ENCODE measurements at regions not wholly inside any gene's neighbourhood (a gene's known extent, or its start where the extent isn't known, plus 50 kb on each side); places are given as distances from the start of the nearest gene placed in this dataset.

DNA sequence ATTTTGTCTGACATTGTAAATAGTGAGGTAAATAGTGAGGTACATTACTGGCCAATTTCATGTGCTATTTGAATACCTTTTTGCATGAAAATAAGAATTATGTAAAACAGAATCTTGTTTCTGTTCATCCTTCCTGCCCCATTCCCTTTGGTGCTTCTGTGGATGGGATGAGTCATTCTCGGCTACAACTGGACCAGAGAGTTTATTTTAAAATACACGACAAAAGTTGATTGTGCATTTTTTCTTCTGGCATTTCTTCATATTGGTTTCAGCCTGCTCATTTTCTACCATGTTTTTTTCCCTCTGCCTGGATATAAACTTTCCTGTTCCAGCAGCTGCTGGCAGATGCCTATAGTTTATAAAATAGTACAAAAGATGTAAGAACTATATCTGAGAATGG lies 107.5 kb downstream of the CYSLTR2 start:
- H2AFZ ChIP-seq (ENCODE audit: low read length), result no peak overlapping the region
- H3K4me2 ChIP-seq (ENCODE audit: insufficient read depth, low read length, poor library complexity, severe bottlenecking), result no peak overlapping the region
- H3K36me3 ChIP-seq (replicated peaks in 1 of 2; ENCODE audit: control insufficient read depth in 2 of 2, insufficient read depth in 2 of 2, low read length in 2 of 2), result no peaks in the 10 kb centered on the region
- no peak overlapping the region for H4K8ac ChIP-seq (ENCODE audit: low read depth, low read length)
- no peak overlapping the region for H3K4me3 ChIP-seq (ENCODE audit: low read length in 2 of 2)
- no CpG with 5 or more reads among the region's 2 CpGs for WGBS, 2 donors (ENCODE audit: extremely low coverage in 2 of 2, insufficient read length in 2 of 2, insufficient replicate concordance in 1 of 2)
- no peak overlapping the region for H3K14ac ChIP-seq (ENCODE audit: low read length)
- no peak overlapping the region for H3K18ac ChIP-seq (ENCODE audit: low read length)
- no peak overlapping the region for H2BK15ac ChIP-seq (ENCODE audit: low read length)
- no peak overlapping the region for H2BK12ac ChIP-seq (ENCODE audit: low read length)
- peaks cover 2 to 3% of the 10 kb centered on the region in 2 donors for H3K9me3 ChIP-seq (replicated peaks in 1 of 2; ENCODE audit: control insufficient read depth in 2 of 2, insufficient read depth in 1 of 2, low read depth in 1 of 2, low read length in 2 of 2)
- H2BK120ac ChIP-seq (ENCODE audit: low read depth, low read length), result no peak overlapping the region
- H3K4me1 ChIP-seq (ENCODE audit: control insufficient read depth in 2 of 2, insufficient read depth in 1 of 2, low read depth in 1 of 2, low read length in 2 of 2), result no peaks in the 10 kb centered on the region
- H2AK5ac ChIP-seq (ENCODE audit: low read depth, low read length), result no peak overlapping the region
- no peaks in the 10 kb centered on the region for H3K79me1 ChIP-seq (ENCODE audit: low read depth, low read length)
- H3K27ac ChIP-seq (replicated peaks; ENCODE audit: low read length), result no peak overlapping the region
- no peak overlapping the region for H2BK5ac ChIP-seq (ENCODE audit: low read length)
- no peaks in the 10 kb centered on the region for H3K27me3 ChIP-seq (ENCODE audit: control insufficient read depth in 3 of 3, insufficient read depth in 3 of 3, low read depth in 1 of 3, low read length in 3 of 3)
- H3K23ac ChIP-seq (ENCODE audit: low read depth, low read length, poor library complexity), result no peak overlapping the region
- no peak for DNase-seq (ENCODE audit: low spot score)
- no peak overlapping the region for H4K91ac ChIP-seq (ENCODE audit: low read depth, low read length, poor library complexity)
- no peak overlapping the region for H3K4ac ChIP-seq (ENCODE audit: low read length)
- no peak overlapping the region for H3K9ac ChIP-seq (ENCODE audit: low read depth, low read length, poor library complexity)

GRCh38 chr13:48769107-48769704 lies 115.5 kb downstream of the CYSLTR2 start:
- Histone ChIP-seq H3K4ac (ENCODE audit: low read length) (no peak overlapping the region), H4K91ac (ENCODE audit: low read depth, low read length, poor library complexity) (no peak overlapping the region), H2BK12ac (ENCODE audit: low read length) (no peak overlapping the region), H3K27me3 (ENCODE audit: control insufficient read depth in 3 of 3, insufficient read depth in 3 of 3, low read depth in 1 of 3, low read length in 3 of 3) (no peaks in the 10 kb centered on the region), H3K14ac (ENCODE audit: low read length) (no peak overlapping the region), H3K4me2 (ENCODE audit: insufficient read depth, low read length, poor library complexity, severe bottlenecking) (no peak overlapping the region), H2BK5ac (ENCODE audit: low read length) (no peak overlapping the region), H2AFZ (ENCODE audit: low read length) (peak overlapping the region; percentile 30), H2AK5ac (ENCODE audit: low read depth, low read length) (no peak overlapping the region), H3K79me1 (ENCODE audit: low read depth, low read length) (no peaks in the 10 kb centered on the region), H4K8ac (ENCODE audit: low read depth, low read length) (no peak overlapping the region), H3K9me3 (replicated peaks in 1 of 2; ENCODE audit: control insufficient read depth in 2 of 2, insufficient read depth in 1 of 2, low read depth in 1 of 2, low read length in 2 of 2) (peaks cover 0 to 7% of the 10 kb centered on the region in 2 donors), H3K23ac (ENCODE audit: low read depth, low read length, poor library complexity) (no peak overlapping the region), H3K36me3 (replicated peaks in 1 of 2; ENCODE audit: control insufficient read depth in 2 of 2, insufficient read depth in 2 of 2, low read length in 2 of 2) (no peaks in the 10 kb centered on the region), H3K27ac (replicated peaks; ENCODE audit: low read length) (no peak overlapping the region), H3K18ac (ENCODE audit: low read length) (no peak overlapping the region), H3K4me3 (ENCODE audit: low read length in 2 of 2) (no peak overlapping the region), H3K4me1 (ENCODE audit: control insufficient read depth in 2 of 2, insufficient read depth in 1 of 2, low read depth in 1 of 2, low read length in 2 of 2) (no peaks in the 10 kb centered on the region), H2BK15ac (ENCODE audit: low read length) (no peak overlapping the region), H2BK120ac (ENCODE audit: low read depth, low read length) (no peak overlapping the region), H3K9ac (ENCODE audit: low read depth, low read length, poor library complexity) (no peak overlapping the region)
- peak; percentile 82 for DNase-seq (ENCODE audit: low spot score)
- WGBS, 2 donors (ENCODE audit: extremely low coverage in 2 of 2, insufficient read length in 2 of 2, insufficient replicate concordance in 1 of 2), result no CpG with 5 or more reads among the region's 4 CpGs

DNA sequence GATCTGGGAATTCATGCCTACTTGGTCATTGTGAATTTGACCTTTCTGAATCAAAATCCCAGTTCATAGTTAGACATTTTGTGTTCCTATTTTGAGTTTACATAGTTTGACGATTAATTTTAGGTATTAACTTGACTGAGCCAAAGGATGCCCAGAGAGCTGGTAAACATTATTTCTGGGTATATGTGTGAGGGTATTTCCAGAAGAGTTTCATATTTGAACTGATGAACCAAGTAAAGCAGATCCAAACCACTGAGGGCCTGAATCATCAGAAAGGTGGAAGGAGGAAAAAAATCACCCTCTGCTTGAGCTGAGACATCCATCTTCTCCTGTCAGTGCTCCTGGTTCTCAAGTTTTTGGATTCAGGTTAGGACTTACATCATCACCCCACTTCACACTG lies 116.6 kb downstream of the CYSLTR2 start:
- Histone ChIP-seq H2AK5ac (ENCODE audit: low read depth, low read length) (no peak overlapping the region), H3K9ac (ENCODE audit: low read depth, low read length, poor library complexity) (no peak overlapping the region), H3K23ac (ENCODE audit: low read depth, low read length, poor library complexity) (no peak overlapping the region), H2BK5ac (ENCODE audit: low read length) (no peak overlapping the region), H2BK15ac (ENCODE audit: low read length) (no peak overlapping the region), H3K36me3 (replicated peaks in 1 of 2; ENCODE audit: control insufficient read depth in 2 of 2, insufficient read depth in 2 of 2, low read length in 2 of 2) (no peaks in the 10 kb centered on the region), H3K4me2 (ENCODE audit: insufficient read depth, low read length, poor library complexity, severe bottlenecking) (no peak overlapping the region), H3K18ac (ENCODE audit: low read length) (no peak overlapping the region), H3K79me1 (ENCODE audit: low read depth, low read length) (no peaks in the 10 kb centered on the region), H2BK12ac (ENCODE audit: low read length) (no peak overlapping the region), H4K91ac (ENCODE audit: low read depth, low read length, poor library complexity) (no peak overlapping the region), H4K8ac (ENCODE audit: low read depth, low read length) (no peak overlapping the region), H3K9me3 (replicated peaks in 1 of 2; ENCODE audit: control insufficient read depth in 2 of 2, insufficient read depth in 1 of 2, low read depth in 1 of 2, low read length in 2 of 2) (peaks cover 0 to 4% of the 10 kb centered on the region in 2 donors), H3K27me3 (ENCODE audit: control insufficient read depth in 3 of 3, insufficient read depth in 3 of 3, low read depth in 1 of 3, low read length in 3 of 3) (no peaks in the 10 kb centered on the region), H2BK120ac (ENCODE audit: low read depth, low read length) (no peak overlapping the region), H2AFZ (ENCODE audit: low read length) (no peak overlapping the region), H3K14ac (ENCODE audit: low read length) (no peak overlapping the region), H3K27ac (replicated peaks; ENCODE audit: low read length) (no peak overlapping the region), H3K4ac (ENCODE audit: low read length) (no peak overlapping the region), H3K4me1 (ENCODE audit: control insufficient read depth in 2 of 2, insufficient read depth in 1 of 2, low read depth in 1 of 2, low read length in 2 of 2) (no peaks in the 10 kb centered on the region), H3K4me3 (ENCODE audit: low read length in 2 of 2) (no peak overlapping the region)
- no peak for DNase-seq (ENCODE audit: low spot score)
- WGBS, 2 donors (ENCODE audit: extremely low coverage in 2 of 2, insufficient read length in 2 of 2, insufficient replicate concordance in 1 of 2), result no CpG with 5 or more reads among the region's 1 CpG

DNA sequence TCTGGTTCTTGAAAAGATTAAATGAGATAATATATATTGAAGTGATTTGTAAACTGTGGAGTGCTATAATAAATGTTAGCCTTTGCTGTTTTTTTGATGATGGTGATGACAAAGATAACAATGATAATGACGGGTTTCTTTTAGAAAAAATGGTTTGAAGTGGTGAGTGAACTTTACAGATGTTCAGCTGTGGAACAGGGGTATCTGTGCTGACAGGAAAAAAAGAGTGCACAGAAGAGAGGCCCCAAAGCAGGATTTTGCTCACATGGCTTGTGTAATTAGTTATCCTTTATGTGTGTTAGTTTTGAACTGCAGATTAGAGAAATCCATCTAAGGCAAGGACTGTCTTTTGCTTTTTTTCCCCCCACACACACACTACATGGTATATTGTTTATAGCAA lies 119.2 kb downstream of the CYSLTR2 start:
- Histone ChIP-seq H3K27me3 (ENCODE audit: control insufficient read depth in 3 of 3, insufficient read depth in 3 of 3, low read depth in 1 of 3, low read length in 3 of 3) (no peaks in the 10 kb centered on the region), H4K91ac (ENCODE audit: low read depth, low read length, poor library complexity) (no peak overlapping the region), H3K23ac (ENCODE audit: low read depth, low read length, poor library complexity) (no peak overlapping the region), H2AK5ac (ENCODE audit: low read depth, low read length) (no peak overlapping the region), H2BK120ac (ENCODE audit: low read depth, low read length) (no peak overlapping the region), H3K4me2 (ENCODE audit: insufficient read depth, low read length, poor library complexity, severe bottlenecking) (no peak overlapping the region), H3K4me1 (ENCODE audit: control insufficient read depth in 2 of 2, insufficient read depth in 1 of 2, low read depth in 1 of 2, low read length in 2 of 2) (no peaks in the 10 kb centered on the region), H3K9me3 (replicated peaks in 1 of 2; ENCODE audit: control insufficient read depth in 2 of 2, insufficient read depth in 1 of 2, low read depth in 1 of 2, low read length in 2 of 2) (peaks cover 0 to 4% of the 10 kb centered on the region in 2 donors), H3K4me3 (ENCODE audit: low read length in 2 of 2) (no peak overlapping the region), H3K79me1 (ENCODE audit: low read depth, low read length) (no peaks in the 10 kb centered on the region), H3K18ac (ENCODE audit: low read length) (no peak overlapping the region), H3K14ac (ENCODE audit: low read length) (no peak overlapping the region), H2BK12ac (ENCODE audit: low read length) (no peak overlapping the region), H3K27ac (replicated peaks; ENCODE audit: low read length) (no peak overlapping the region), H3K4ac (ENCODE audit: low read length) (no peak overlapping the region), H2AFZ (ENCODE audit: low read length) (no peak overlapping the region), H2BK15ac (ENCODE audit: low read length) (no peak overlapping the region), H2BK5ac (ENCODE audit: low read length) (no peak overlapping the region), H3K36me3 (replicated peaks in 1 of 2; ENCODE audit: control insufficient read depth in 2 of 2, insufficient read depth in 2 of 2, low read length in 2 of 2) (no peaks in the 10 kb centered on the region), H3K9ac (ENCODE audit: low read depth, low read length, poor library complexity) (no peak overlapping the region), H4K8ac (ENCODE audit: low read depth, low read length) (no peak overlapping the region)
- no peak for DNase-seq (ENCODE audit: low spot score)
- WGBS, 2 donors (ENCODE audit: extremely low coverage in 2 of 2, insufficient read length in 2 of 2, insufficient replicate concordance in 1 of 2), result no CpG with 5 or more reads among the region's 1 CpG
